HepG2 (cell line): ENCODE measurements at regions not wholly inside any gene's neighbourhood (a gene's known extent, or its start where the extent isn't known, plus 50 kb on each side); places are given as distances from the start of the nearest gene placed in this dataset.

Experiments
- ATAC-seq: fragments of 200-7000 bp; cut with Tn5 transposase; 3 replicates; pipeline ENCODE4 v1.9.1; 2020; ENCODE audit warnings: mild to moderate bottlenecking, moderate library complexity
- BruUV-seq: library from RNA; stranded (reverse); fragments of 400-500 nt; replicated peaks from 2 replicates; lab custom pipeline; 2021; lab: Mats Ljungman, UMichigan
- CTCF ChIA-PET: fragments of 300-600 bp; formaldehyde crosslinking; extraction: SDS; loops from one replicate; lab custom pipeline; 2021; ENCODE audit warnings: low total read pairs, inconsistent platforms, low intra/inter-chr PET ratio; lab: Yijun Ruan, JAX
- POLR2A ChIA-PET: fragments of 350-600 bp; sonication (Branson Sonifier 250); formaldehyde crosslinking; loops from one replicate; lab custom pipeline; 2020; ENCODE audit warnings: antibody characterized with exemption, inconsistent platforms; lab: Yijun Ruan, JAX
- DNase-seq: peaks from one replicate; pipeline ENCODE4 v3.0.0-alpha.2; 2015; ENCODE audit warnings: low spot score
- FAIRE-seq: peaks from 3 replicates; lab custom pipeline; 2011; peaks lifted over from hg19 to GRCh38; lab: Jason Lieb, UNC
- H2AFZ ChIP-seq: one replicate; pipeline ENCODE4 v1.6.1; 2011; ENCODE audit warnings: low read length, inconsistent platforms
- H3K27ac ChIP-seq: fragments of 300-600 bp; 3 replicates; pipeline ENCODE4 v1.8.0; 2011; ENCODE audit warnings: mixed run types, mild to moderate bottlenecking, mixed read lengths, low read length, inconsistent platforms; ENCODE audit not compliant: insufficient read depth; ENCODE audit errors: extremely low read length
- H3K27me3 ChIP-seq, 2 experiments: fragments of 200-600 bp in 1 of 2; 2 replicates in 1 of 2; 3 replicates in 1 of 2; pipeline versions ENCODE4 v1.6.0 to v1.8.0; 2011; ENCODE audit warnings: low read length in 2 of 2, mild to moderate bottlenecking in 2 of 2, moderate library complexity in 2 of 2, inconsistent platforms in 1 of 2; ENCODE audit not compliant: insufficient read depth in 2 of 2, control insufficient read depth in 1 of 2
- H3K36me3 ChIP-seq, 2 experiments: fragments of 200-600 bp in 1 of 2; replicated peaks in 1 of 2; 2 replicates in 1 of 2; 3 replicates in 1 of 2; pipeline versions ENCODE4 v1.5.1 to v1.8.0; 2011; ENCODE audit warnings: low read length in 2 of 2, inconsistent platforms in 1 of 2; ENCODE audit not compliant: insufficient read depth in 2 of 2, control insufficient read depth in 1 of 2
- H3K4me1 ChIP-seq: 2 replicates; pipeline ENCODE4 v1.5.1; 2012; ENCODE audit warnings: low read length, inconsistent platforms; ENCODE audit not compliant: insufficient read depth
- H3K4me2 ChIP-seq: 2 replicates; pipeline ENCODE4 v1.6.0; 2011; ENCODE audit warnings: low read depth, low read length, inconsistent platforms
- H3K4me3 ChIP-seq, 3 experiments: fragments of 200-600 bp in 1 of 3; sonication (generic), shearing (Covaris generic) in 1 of 3; replicated peaks in 1 of 3; 2 replicates each; pipeline ENCODE4 v1.5.1; 2011 to 2016; ENCODE audit warnings: low read length in 3 of 3, inconsistent platforms in 2 of 3, low read depth in 2 of 3, mild to moderate bottlenecking in 2 of 3, control low read depth in 1 of 3, mixed read lengths in 1 of 3; ENCODE audit not compliant: insufficient read depth in 1 of 3
- H3K79me2 ChIP-seq: one replicate; pipeline ENCODE4 v1.6.1; 2011; ENCODE audit warnings: low read length, inconsistent platforms; ENCODE audit not compliant: insufficient read depth
- H3K9ac ChIP-seq: 2 replicates; pipeline ENCODE4 v1.6.0; 2011; ENCODE audit warnings: mild to moderate bottlenecking, low read depth, low read length, inconsistent platforms; ENCODE audit not compliant: insufficient read depth
- H3K9me3 ChIP-seq: 2 replicates; pipeline ENCODE4 v1.5.1; 2012; ENCODE audit warnings: mild to moderate bottlenecking, low read length
- H4K20me1 ChIP-seq: 2 replicates; pipeline ENCODE4 v1.6.0; 2011; ENCODE audit warnings: inconsistent platforms, mild to moderate bottlenecking, low read length, moderate library complexity; ENCODE audit not compliant: insufficient read depth
- FOXA3 ChIP-seq: IDR thresholded peaks from 2 replicates; pipeline ENCODE4 v1.6.1; 2016; ENCODE audit warnings: missing genetic modification reagents, missing compliant biosample characterization
- KLF12 ChIP-seq: sonication (generic); formaldehyde crosslinking; IDR thresholded peaks from 2 replicates; pipeline ENCODE4 v1.4.0; 2020; ENCODE audit warnings: missing genetic modification reagents, borderline replicate concordance
- ZFP41 ChIP-seq: sonication (generic); formaldehyde crosslinking; IDR thresholded peaks from 2 replicates; pipeline ENCODE4 v1.4.0; 2020; ENCODE audit warnings: mild to moderate bottlenecking, missing genetic modification reagents, borderline replicate concordance
- ZNF143 ChIP-seq: sonication (generic); formaldehyde crosslinking; IDR thresholded peaks from 2 replicates; pipeline ENCODE4 v1.4.0; 2020; ENCODE audit warnings: missing genetic modification reagents
- ZNF33A ChIP-seq: sonication (generic); formaldehyde crosslinking; IDR thresholded peaks from 2 replicates; pipeline ENCODE4 v1.5.1; 2020; ENCODE audit warnings: missing genetic modification reagents, mild to moderate bottlenecking, moderate library complexity, borderline replicate concordance
- ZNF678 ChIP-seq: sonication (generic); formaldehyde crosslinking; IDR thresholded peaks from 2 replicates; pipeline ENCODE4 v1.4.0; 2020; ENCODE audit warnings: mild to moderate bottlenecking, missing genetic modification reagents
- ZXDC ChIP-seq: sonication (generic); formaldehyde crosslinking; IDR thresholded peaks from 2 replicates; pipeline ENCODE4 v1.5.0; 2020; ENCODE audit warnings: mild to moderate bottlenecking, missing genetic modification reagents
- WGBS: methylation state at CpG from one replicate; pipeline ENCODE4 v1.1.6; 2017; ENCODE audit warnings: low lambda C conversion rate; 5-methylcytosine and 5-hydroxymethylcytosine counted together
- in situ Hi-C: cut with HindIII; loops from 2 replicates; pipeline ENCODE4 v1.10.0; 2017; ENCODE audit warnings: low pct_unique_long_range_greater_than_20kb; ENCODE audit not compliant: extremely low pct_ligation_motif_present
- intact Hi-C: fragments of 100-400 bp; cut with micrococcal nuclease; formaldehyde crosslinking; loops from one replicate; pipeline ENCODE4 v1.10.0; 2022; ENCODE audit not compliant: unreplicated experiment
- TF ChIP-seq, protein P1 (sequence below), 2 experiments: sonication (generic) in 1 of 2; formaldehyde crosslinking in 1 of 2; IDR thresholded peaks; 2 replicates each; pipeline versions ENCODE4 v1.5.1 to v1.6.1; 2011 to 2020; ENCODE audit warnings: borderline replicate concordance in 1 of 2, low read depth in 1 of 2, low read length in 1 of 2, mild to moderate bottlenecking in 1 of 2, missing genetic modification reagents in 1 of 2, moderate library complexity in 1 of 2
- TF ChIP-seq, protein P2 (sequence below): sonication (generic); formaldehyde crosslinking; IDR thresholded peaks from 2 replicates; pipeline ENCODE4 v1.9.0; 2021; ENCODE audit warnings: mild to moderate bottlenecking, missing genetic modification reagents

- TF ChIP-seq, protein P1, sequence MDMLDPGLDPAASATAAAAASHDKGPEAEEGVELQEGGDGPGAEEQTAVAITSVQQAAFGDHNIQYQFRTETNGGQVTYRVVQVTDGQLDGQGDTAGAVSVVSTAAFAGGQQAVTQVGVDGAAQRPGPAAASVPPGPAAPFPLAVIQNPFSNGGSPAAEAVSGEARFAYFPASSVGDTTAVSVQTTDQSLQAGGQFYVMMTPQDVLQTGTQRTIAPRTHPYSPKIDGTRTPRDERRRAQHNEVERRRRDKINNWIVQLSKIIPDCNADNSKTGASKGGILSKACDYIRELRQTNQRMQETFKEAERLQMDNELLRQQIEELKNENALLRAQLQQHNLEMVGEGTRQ (IDR thresholded peaks at IDR 0.05; ENCODE audit: low read depth, low read length): no peak
- TF ChIP-seq, protein P1 (CRISPR knock-in tag; IDR thresholded peaks at IDR 0.05; ENCODE audit: borderline replicate concordance): no peak
- no peak for TF ChIP-seq ZFP41 (CRISPR knock-in tag)
Observed at GRCh38 chr2:198702796-198703195, 754.9 kb downstream of the SATB2 start (continued).

DNA sequence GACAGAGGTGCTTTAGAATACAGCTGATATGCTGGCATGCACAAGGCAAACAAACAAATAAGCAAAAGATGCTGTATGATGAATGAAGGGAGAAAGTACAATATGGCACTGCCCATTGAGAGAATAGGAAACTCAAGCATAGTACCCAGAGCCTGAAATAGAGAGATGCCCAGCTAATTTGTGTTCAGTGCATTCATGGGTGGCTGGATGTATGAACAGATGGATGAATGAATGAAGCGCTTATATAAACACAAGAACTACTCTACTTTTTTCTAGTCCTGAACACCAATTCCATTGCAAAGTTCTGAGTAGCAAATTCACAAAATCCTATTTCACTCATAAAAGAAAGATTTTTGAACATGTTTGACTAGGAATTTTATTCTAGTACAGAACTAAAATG lies 756.3 kb downstream of the SATB2 start:
- H3K4me2 ChIP-seq: no peak overlapping the region
- no peaks in the 10 kb centered on the region for H3K4me1 ChIP-seq
- intact Hi-C loops: no loop called here
- no TSS peak for BruUV-seq
- ChIA-PET CTCF (no interaction called here), POLR2A (no interaction called here)
- in situ Hi-C loops: no loop called here
- no peak overlapping the region for H3K27ac ChIP-seq
- FAIRE-seq (no peak), ATAC-seq (no peak), DNase-seq (no peak)
- no peaks in the 10 kb centered on the region; a peak in 1 of 5 replicates for H3K27me3 ChIP-seq
- no peak overlapping the region for H3K9ac ChIP-seq
- no peaks in the 10 kb centered on the region for H3K9me3 ChIP-seq
- H2AFZ ChIP-seq: no peak overlapping the region
- 92% methylated on average over 1 of the region's 1 CpG for WGBS
- no peak overlapping the region for H3K4me3 ChIP-seq
- no peaks in the 10 kb centered on the region for H4K20me1 ChIP-seq
- H3K36me3 ChIP-seq: no peaks in the 10 kb centered on the region
- H3K79me2 ChIP-seq: no peaks in the 10 kb centered on the region
- TF ChIP-seq ZNF678 (CRISPR knock-in tag) (no peak), FOXA3 (CRISPR knock-in tag) (no peak), ZNF33A (CRISPR knock-in tag) (no peak), ZXDC (CRISPR knock-in tag) (no peak), KLF12 (CRISPR knock-in tag) (no peak), ZNF143 (CRISPR knock-in tag) (no peak)
- TF ChIP-seq, protein P2, sequence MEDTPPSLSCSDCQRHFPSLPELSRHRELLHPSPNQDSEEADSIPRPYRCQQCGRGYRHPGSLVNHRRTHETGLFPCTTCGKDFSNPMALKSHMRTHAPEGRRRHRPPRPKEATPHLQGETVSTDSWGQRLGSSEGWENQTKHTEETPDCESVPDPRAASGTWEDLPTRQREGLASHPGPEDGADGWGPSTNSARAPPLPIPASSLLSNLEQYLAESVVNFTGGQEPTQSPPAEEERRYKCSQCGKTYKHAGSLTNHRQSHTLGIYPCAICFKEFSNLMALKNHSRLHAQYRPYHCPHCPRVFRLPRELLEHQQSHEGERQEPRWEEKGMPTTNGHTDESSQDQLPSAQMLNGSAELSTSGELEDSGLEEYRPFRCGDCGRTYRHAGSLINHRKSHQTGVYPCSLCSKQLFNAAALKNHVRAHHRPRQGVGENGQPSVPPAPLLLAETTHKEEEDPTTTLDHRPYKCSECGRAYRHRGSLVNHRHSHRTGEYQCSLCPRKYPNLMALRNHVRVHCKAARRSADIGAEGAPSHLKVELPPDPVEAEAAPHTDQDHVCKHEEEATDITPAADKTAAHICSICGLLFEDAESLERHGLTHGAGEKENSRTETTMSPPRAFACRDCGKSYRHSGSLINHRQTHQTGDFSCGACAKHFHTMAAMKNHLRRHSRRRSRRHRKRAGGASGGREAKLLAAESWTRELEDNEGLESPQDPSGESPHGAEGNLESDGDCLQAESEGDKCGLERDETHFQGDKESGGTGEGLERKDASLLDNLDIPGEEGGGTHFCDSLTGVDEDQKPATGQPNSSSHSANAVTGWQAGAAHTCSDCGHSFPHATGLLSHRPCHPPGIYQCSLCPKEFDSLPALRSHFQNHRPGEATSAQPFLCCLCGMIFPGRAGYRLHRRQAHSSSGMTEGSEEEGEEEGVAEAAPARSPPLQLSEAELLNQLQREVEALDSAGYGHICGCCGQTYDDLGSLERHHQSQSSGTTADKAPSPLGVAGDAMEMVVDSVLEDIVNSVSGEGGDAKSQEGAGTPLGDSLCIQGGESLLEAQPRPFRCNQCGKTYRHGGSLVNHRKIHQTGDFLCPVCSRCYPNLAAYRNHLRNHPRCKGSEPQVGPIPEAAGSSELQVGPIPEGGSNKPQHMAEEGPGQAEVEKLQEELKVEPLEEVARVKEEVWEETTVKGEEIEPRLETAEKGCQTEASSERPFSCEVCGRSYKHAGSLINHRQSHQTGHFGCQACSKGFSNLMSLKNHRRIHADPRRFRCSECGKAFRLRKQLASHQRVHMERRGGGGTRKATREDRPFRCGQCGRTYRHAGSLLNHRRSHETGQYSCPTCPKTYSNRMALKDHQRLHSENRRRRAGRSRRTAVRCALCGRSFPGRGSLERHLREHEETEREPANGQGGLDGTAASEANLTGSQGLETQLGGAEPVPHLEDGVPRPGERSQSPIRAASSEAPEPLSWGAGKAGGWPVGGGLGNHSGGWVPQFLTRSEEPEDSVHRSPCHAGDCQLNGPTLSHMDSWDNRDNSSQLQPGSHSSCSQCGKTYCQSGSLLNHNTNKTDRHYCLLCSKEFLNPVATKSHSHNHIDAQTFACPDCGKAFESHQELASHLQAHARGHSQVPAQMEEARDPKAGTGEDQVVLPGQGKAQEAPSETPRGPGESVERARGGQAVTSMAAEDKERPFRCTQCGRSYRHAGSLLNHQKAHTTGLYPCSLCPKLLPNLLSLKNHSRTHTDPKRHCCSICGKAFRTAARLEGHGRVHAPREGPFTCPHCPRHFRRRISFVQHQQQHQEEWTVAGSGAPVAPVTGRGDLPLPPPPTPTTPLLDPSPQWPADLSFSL (CRISPR knock-in tag): no peak
